Glomerular endothelial cell (primary cell): ENCODE measurements at regions not wholly inside any gene's neighbourhood (a gene's known extent, or its start where the extent isn't known, plus 50 kb on each side); places are given as distances from the start of the nearest gene placed in this dataset.
A peak's percentile ranks its signal among the peaks of the same experiment; 100 is the strongest.
"Not testable (repeated sequence)": the region's sequence is repeated elsewhere in the genome, so short reads cannot be mapped to it uniquely, and the experiment has no call there.

Experiments
- DNase-seq: peaks from one replicate; pipeline ENCODE4 v3.0.0-alpha.2; 2011; ENCODE audit warnings: low read depth, low spot score; ENCODE audit errors: extremely low read depth

DNA sequence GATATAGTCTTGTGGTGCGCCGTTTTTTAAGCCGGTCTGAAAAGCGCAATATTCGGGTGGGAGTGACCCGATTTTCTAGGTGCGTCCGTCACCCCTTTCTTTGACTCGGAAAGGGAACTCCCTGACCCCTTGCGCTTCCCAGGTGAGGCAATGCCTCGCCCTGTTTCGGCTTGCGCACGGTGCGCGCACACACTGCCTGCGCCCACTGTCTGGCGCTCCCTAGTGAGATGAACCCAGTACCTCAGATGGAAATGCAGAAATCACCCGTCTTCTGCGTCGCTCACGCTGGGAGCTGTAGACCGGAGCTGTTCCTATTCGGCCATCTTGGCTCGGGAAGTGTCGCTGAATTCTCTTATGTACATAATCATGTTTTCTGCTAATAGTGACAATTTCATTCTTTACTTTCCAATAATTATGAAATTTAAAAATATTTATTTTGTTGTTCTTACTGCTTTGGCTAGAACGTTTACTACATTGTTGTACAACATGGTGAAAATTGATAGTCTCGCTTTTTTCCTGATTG lies 61.2 kb upstream of the MINDY3 start:
- not testable (repeated sequence) for DNase-seq

GRCh38 chr10:15931376-15931775 lies 71.1 kb upstream of the MINDY3 start:
- DNase-seq = no peak

DNA sequence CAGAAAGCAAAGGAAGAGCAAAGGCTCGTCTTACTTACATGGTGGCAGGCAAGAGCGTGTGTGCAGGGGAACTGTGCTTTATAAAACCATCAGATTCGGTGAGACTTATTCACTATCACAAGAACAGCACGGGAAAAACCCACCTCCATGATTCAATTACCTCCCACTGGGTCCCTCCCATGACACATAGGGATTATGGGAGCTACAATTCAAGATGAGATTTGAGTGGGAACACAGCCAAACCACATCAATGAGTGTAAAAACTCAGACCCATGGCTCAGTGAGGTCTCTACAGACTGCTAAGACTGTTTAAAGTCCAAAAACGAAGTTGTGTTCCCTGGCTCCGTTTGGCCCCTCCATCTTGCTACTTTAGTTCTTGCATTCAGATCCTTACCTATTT lies 79.2 kb upstream of the MINDY3 start:
- not testable (repeated sequence) for DNase-seq

GRCh38 chr10:15943426-15943825 lies 83.1 kb upstream of the MINDY3 start:
- no peak for DNase-seq

GRCh38 chr10:15954188-15954587 lies 93.9 kb upstream of the MINDY3 start:
- DNase-seq = no peak

DNA sequence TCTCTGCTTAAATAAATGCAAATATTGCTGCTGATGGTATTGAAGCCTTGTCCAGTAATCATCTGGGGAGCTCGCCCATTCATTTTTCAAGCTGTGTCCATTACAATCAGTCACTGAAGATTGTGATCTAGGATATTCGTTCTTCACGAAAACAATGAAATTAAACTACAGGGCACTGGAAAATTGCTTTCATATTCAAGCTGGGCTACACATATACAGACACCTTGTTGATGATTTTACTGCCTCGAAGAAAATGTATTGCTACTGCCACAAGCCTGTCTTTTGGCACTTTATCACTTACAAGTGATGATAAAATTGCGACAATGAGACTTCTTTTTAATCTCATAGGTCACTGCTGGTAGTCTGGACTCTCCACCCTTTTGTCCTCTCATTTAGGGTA lies 100.0 kb upstream of the MINDY3 start:
- DNase-seq = no peak

GRCh38 chr10:15972736-15973135 lies 112.4 kb upstream of the MINDY3 start:
- not testable (repeated sequence) for DNase-seq

DNA sequence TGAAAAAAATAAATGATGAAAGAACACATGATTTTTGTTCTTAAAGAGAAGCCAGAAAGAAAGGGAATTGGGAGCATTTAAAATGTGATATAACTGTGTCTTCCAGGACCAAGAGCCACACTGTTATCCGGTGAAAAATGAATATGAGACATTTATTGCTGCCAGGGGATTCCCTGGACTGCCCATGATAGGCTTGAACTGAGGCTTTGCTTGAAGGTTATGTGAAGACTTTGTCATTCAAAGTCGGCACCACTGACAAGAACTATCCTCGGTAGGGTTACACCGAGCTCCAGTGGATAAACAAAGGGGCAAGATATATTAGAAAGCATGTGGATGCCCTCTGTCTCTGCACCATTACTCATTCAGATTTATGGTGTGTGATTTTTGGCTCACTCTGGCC lies 125.4 kb upstream of the MINDY3 start:
- no peak for DNase-seq

GRCh38 chr10:15990535-15991129 lies 130.3 kb upstream of the MINDY3 start:
- no peak for DNase-seq

- no peak for DNase-seq
Measured at GRCh38 chr10:15997313-15997712, 137.0 kb upstream of the MINDY3 start.

DNA sequence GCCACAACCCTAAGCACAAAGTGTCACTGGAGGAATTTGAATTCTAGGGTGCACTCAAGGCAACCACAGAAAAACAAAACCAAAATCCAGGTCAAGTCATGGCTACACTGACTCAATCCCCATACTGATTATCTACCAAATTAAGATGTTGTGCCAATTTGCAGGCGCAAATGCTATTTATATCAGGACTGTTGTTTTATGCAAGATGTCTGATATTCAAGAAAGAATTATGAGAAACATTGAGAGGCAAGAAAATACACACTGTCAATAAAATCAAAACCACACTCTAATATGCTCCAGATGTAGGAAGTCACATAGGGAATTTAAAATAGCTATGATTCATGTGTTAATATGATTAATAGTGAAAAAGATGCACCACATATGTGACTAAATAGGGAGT lies 141.3 kb upstream of the MINDY3 start:
- DNase-seq = no peak

DNA sequence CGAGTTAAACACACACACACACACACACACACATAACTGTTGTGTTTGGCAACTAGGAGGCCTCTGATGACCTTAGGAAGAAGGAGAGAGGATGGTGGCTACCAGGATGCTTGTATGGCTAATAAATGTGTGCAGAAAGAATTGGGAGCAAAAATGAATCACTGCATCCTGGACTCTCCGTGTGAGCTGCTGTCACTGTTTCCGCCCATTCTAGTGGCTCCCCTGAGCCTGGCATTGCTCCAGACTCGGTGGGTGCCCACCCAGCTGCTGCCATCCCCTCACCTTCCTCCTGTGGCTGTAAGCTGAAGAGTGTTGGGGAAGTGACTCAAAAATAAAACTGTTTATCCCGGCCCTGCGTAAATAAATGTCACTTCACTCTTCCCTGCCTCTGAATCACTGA lies 149.5 kb upstream of the MINDY3 start:
- DNase-seq = peak; percentile 44

GRCh38 chr10:16011548-16011947 lies 151.2 kb upstream of the MINDY3 start:
- no peak for DNase-seq

- DNase-seq = no peak
Measured at GRCh38 chr10:16014469-16014868, 154.2 kb upstream of the MINDY3 start.

DNA sequence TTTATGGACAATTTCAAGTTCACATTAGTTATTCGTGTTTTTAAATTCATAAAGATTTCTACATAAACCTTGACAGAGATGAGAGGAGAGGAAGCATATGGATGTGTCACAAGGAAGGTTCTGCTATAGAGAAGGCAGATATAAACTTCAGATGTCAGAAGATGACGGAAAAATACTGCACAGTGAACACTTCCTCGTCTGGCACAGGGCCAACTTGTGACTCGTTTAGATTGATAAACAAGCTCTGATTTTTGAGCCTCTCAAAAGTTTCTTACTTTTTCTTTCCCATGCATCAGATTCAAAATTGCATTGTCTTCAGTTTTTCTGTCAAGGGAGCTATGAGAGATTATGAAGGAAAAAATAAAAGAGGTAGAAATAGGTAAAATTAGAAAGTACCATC lies 156.4 kb upstream of the MINDY3 start:
- DNase-seq = peak; percentile 22

DNA sequence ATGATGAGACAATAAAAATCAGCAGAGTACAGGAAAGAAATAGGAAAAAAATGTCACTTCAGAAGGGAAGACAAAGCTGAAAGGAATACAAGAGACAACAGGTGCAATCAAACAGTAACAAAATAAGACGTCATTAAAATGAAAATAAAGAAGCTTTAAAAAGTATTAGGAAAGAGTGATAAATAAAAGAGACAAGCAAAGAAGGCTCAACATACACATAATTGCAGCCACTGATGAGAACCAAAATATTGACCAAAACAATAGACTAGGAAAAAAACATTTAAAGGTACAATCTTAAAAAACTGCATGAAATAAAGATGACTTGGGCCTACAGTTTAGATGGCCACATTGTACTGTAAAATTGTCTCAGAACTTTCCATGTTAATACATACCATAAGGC lies 160.5 kb upstream of the MINDY3 start:
- DNase-seq = no peak

DNA sequence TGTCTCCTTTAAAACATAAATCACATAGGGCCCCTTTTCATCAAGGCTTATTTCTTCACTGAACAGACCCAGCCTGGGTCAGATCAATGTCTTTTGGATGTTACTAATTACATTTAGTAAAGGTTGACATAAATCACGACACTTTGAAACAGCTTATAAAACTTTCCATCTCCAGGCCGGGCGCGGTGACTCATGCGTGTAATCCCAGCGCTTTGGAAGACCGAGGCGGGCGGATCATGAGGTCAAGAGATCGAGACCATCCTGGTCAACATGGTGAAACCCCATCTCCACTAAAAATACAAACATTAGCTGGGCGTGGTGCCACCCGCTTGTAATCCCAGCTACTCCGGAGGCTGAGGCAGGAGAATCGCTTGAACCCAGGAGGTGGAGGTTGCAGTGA lies 166.5 kb upstream of the MINDY3 start:
- not testable (repeated sequence) for DNase-seq

GRCh38 chr10:16030562-16030961 lies 170.3 kb upstream of the MINDY3 start:
- no peak for DNase-seq

DNA sequence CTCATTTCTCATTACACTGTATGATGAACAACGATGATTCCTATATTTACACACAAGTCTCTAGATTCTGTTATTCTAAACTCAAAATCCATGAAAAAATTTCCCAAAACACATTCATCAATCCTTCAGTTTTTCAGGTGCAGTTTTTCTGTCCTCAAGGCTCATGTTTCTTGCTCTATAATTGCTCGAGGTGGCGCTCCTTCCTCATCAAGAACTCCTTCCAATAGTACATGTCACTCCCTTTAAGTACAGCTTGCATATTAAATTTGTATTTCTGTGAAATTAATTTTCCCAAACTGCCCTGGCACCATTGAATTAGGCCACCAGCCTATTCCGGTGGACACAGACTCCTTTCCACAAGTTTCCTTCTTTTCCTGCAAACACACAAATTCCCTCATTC lies 188.7 kb upstream of the MINDY3 start:
- DNase-seq = no peak

GRCh38 chr10:16049782-16050181 lies 189.5 kb upstream of the MINDY3 start:
- DNase-seq = no peak

DNA sequence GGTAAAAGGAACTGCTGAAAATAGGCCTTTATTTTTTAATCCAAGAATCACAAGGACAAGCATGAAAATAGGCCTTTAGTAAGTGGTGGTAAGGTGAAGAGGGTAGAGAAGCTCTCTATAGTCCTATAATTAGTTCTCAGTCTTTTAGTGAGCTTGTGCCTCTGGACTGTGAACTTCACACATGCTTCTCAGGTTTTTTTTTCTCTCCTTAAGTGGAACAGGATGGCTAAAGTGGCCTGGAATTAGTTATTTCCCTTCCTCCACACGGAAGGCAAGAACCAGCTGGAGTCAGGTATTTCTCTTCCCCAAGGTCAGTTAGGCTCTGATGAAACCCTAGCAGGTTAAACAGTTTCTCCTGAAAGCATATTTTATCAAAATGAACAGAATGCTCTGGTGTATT lies 203.0 kb upstream of the MINDY3 start:
- no peak for DNase-seq

DNA sequence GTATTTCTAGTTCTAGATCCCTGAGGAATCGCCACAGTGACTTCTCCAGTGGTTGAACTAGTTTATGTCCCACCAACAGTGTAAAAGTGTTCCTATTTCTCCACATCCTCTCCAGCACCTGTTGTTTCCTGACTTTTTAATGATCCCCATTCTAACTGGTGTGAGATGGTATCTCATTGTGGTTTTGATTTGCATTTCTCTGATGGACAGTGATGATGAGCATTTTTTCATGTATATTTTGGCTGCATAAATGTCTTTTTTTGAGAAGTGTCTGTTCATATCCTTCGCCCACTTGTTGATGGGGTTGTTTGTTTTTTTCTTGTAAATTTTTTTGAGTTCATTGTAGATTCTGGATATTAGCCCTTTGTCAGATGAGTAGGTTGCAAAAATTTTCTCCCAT lies 223.2 kb upstream of the MINDY3 start:
- not testable (repeated sequence) for DNase-seq

DNA sequence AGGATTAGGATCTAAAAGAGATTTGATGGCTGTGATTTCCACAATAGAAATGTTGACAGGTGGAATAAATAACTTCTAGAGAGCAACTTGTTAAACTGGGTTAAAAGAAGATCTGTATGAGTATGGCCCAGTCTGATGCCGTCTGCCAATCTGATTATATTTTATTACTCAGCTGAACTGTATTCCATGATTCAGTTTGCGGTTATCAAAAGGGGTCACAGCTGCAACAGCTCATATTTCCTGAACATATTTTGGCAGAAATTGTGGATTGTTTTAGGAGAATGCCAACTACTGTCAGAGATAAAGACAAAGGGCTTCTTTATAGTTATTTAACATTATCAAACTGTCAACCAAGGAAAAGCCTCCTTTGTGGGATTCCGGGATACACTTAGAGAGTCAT lies 244.8 kb upstream of the MINDY3 start:
- no peak for DNase-seq
